DMS79 (cell line): ENCODE measurements at regions not wholly inside any gene's neighbourhood (a gene's known extent, or its start where the extent isn't known, plus 50 kb on each side); places are given as distances from the start of the nearest gene placed in this dataset.
"Not testable (repeated sequence)": the region's sequence is repeated elsewhere in the genome, so short reads cannot be mapped to it uniquely, and the experiment has no call there.

Experiments
- DNase-seq: peaks from one replicate; lab custom pipeline; 2025; lab: John Stamatoyannopoulos, UW

DNA sequence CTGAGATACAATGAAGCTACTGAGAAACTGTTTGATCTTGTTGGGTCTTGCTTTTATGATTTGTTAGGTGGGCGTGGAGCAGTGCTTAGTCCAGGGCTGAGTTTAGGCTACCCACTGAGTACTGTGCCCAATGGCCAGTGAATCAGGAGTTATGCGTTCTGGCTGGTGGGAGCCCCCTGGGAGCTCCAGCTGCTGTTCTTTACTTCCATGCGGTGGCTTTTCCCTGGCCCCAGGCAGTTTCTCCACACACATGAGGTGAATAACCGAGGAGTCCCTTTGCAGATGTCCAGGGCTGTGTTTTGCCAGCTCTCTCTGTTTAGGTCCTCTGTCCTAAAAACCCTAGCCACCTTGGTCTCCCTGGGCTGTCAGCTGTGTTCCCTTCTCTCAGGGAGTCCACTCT, 106.5 kb downstream of the KLF13 start:
- no peak for DNase-seq

DNA sequence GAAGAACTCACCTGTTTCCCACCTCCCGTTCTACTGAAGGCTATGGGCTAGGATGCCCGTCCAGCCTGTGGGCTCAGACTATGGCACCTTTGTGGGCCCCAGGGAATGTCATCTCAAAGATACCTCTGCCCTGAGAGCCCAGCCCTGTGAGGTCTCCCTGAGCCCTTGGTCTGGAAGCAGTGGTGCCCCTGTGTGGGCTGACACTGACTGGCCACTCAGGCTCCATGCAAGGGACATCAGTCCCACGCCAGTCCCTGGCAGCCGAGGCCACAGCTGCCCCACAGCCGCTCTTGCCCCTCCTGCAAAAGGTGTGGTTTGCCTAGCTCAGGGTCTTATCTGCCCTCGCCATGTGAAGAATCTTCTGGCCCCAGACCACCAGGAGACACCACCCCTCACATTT, 106.9 kb downstream of the KLF13 start:
- DNase-seq: no peak

DNA sequence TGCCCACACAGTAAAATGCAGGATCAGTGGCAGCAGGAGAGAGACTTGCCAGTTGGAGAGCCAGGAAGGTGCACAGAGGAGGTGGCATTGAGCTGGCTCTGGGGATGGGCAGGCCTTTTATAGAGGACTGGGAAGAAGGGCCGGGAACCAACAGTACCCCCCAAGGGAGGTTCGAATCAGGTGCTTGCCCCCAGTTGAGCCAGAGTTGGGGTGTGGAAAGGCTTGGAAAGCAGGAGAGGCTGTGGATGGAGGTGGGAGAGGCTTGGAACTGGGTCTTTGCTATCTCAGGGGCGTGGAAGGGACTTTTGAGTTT, 107.6 kb downstream of the KLF13 start:
- DNase-seq: no peak

DNA sequence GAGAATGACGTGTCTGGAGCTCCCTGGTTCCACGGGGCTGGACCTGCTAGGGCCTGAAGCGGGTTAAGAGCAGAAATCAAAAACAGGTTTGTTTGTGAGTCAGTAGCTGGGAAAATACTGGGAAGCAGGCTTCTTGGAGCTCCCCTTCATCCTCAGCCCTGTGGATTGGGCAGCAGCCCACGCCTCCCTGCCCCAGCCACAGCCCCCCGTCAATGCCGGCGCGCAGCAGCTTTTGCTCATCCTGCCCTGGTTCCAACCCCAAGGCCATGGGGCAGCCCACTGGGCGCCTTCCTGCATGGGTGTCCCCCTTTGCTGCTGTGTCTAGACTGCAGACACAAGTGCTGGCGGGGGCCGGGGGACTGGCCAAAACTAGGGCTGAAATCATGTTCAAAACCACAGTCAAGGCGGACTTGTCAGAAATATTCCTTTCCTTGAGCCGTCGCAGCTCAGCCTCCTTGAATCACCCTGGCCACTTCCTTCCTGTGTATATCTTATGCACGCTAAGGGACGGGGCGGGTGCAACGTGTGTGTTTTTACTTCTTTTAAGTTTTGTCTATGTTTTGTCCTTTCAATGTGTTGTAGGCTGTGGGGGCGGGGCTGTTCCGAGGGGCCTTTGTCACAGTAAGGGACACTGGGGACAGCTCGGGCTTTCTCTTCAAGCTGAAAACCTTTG, 108.1 kb downstream of the KLF13 start:
- DNase-seq: no peak

DNA sequence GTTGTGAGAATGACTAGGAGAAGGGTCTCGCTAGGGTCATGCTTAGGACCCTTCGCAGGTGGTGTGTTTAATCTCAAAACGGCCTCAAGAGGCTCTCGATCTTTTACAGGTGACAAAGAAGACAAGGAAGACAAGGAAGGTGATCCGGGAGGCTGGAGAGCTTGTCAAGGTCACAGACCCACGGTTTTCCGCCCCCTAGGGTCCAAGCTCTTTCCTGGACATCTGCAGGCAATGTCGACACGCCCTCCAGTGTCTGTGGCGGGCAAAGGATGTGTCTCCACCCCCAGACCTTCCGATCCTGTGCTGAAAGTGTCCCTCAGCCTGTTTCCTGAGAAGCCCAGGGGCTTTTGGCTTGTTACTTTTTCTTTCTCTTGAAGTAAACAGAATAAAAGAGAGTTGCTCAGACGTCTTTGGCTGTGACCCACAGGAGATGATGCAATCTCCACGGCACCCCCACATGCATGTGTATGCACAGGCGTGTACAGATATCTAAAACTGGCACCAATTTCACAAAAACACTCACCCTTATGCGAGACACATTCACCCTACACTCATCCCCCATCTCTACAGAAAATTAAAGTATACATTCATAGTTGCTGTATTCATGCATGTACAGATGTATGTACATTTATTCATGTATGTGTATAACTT, 108.8 kb downstream of the KLF13 start:
- no peak for DNase-seq

DNA sequence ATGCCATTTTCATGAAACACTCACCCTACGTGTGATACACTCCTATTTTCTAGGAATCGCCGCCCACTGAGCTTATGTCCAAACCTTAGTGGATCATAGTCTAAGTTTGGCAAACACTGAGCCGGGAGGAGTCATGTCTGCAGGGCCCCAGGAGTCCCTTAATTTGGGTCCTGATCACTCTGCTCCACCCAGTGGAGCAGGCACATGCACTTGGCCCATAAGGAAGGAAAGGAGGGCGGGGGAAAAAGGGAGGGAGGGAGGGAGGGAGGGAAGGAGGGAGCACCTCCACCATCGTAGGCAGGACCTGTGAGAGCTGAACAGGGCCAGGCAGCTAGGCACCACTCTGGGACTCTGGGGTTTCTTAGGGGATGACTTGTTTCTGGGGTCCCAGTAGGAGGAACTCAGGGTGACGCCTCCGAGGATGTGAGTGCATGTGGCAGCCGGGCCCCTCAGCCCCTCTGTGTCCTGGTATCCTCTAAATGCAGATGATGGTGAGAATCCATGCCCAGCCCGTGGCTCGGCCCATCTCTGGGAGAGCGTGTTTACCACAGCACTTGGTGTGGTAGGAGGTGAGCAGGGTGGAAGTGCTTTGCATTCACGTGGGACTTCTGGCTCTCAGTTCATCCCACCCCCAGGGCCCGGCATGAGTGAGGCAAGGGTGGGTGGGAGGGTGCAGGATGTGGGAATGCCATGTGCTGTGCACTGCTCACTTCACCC, 109.4 kb downstream of the KLF13 start:
- no peak for DNase-seq

DNA sequence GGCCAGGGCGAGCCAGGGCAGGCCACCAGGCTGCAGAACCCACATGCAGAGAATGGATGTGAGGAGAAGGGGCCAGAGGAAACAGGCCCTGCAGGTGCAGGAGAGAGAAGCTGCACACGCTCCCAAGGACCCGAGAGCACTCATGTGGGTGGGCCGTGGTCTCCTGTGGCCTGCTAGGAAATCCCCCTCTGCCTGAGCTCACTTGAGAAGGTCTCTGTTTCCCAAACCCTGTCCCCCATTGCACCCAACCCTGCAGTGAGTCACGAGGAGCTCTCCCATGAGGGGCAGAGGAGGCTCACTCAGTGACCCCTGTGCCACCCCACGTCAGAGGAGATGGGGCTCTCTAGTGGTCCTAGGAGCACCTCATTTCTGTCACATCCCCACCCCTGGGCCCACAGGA, 111.1 kb downstream of the KLF13 start:
- DNase-seq: no peak

DNA sequence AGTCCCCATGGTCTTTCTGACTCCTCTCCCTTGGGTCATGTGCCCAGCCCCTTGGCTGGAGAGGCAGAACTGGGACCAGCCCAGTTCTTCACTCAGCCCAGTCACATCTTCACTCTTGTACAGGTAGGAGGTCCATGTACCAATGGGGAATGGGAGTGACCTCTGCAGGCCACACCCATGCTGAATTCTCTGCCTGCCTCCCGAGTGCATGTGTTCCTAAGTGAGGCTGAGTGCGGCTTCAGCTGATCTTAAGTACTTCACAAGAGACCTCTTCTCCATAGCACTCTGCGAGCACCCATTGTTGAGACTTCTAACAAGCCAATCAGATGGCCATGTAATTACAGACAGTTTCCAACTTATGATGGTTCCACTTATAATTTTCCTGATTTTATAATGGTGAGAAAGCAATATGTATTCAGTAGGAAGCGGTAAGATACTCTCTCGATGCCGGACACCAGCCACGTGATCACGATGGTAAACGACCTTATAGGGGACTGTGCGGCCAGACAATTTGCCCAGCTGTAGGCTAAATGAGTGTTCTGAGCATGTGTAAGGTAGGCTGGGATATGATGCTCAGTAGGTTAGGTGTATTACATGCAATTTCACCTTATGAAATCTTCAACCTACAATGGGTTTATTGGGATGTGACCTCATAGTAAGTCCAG, 112.1 kb downstream of the KLF13 start:
- peak; percentile 39 for DNase-seq

DNA sequence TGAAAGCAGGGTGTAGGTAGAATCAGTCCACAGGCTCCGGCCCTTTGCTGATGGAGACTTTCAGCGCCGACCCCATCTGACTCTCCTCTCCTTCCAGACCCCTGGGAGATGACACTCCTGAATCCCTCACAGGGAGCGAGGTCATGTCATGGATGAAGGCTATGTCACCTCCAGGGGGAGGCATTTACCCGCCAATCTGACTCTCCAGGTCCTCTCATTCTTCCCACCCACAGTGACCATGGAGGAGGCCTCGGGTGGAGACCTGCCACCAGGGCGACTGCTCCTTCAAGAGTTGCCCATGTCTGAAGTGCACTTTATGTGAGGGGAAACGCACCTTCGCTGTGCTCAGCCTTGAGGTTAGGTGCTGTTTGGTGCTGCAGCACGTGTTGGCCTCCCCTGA, 112.7 kb downstream of the KLF13 start:
- no peak for DNase-seq

DNA sequence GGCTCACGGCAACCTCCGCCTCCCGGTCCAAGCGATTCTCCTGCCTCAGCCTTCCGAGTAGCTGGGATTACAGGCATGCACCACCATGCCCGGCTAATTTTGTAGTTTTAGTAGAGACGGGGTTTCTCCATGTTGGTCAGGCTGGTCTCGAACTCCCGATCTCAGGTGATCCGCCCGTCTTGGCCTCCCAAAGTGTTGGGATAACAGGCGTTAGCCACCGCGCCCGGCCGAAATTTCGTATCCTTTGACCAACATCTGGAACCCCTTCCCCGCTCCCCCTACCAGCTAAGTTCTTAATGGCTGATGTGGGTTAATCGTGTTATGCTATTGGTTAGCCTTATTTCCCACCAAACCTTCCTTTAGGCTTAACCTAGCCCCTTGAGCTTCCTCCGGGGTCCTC, 113.6 kb downstream of the KLF13 start:
- DNase-seq: not testable (repeated sequence)

DNA sequence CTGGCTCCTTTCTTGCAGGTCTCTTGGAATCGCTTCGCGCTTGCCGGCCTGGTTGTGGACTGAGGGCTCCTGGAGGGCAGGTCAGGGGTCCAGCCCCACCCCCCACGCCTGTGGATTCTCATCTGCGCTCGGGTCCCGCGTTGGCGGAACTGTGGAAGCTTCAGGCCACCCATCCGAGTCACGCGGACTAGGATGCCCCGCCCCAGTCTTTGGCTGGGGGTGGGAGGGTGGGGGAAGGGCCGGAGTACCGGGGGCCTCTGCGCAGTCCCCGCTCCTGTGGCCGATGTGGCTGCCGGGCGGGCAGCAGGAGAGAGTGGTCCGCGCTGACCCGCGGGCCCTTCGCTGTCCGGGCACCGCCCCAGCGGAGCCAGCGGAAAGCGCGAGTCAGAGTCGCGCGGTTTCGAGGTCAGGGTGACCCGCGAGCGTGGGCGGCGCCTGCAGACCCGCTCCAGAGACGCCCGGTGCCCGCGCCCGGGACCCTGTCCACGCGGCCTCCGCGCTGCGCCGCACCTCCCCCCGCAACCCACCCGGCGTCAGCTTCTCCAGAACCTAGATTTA, 114.2 kb downstream of the KLF13 start:
- no peak for DNase-seq

DNA sequence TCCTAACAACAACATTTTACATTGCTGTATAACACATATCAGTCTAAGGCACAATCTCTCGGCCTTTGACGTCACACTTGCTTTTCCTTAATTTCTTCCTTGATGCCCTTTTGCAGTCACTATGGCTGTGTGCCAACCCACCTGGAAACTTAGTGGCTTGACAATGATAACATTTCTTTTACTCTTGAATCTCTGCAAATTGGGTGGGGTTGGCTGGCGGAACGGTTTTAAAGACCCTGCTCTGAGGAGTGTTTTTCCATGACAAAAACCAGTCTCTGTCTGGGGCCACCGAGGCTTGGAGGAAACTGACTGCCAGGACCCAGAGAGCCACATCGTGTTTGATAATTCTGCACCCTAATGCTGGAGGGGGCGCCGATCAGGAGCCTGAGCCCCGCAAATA, 115.6 kb downstream of the KLF13 start:
- DNase-seq: no peak

DNA sequence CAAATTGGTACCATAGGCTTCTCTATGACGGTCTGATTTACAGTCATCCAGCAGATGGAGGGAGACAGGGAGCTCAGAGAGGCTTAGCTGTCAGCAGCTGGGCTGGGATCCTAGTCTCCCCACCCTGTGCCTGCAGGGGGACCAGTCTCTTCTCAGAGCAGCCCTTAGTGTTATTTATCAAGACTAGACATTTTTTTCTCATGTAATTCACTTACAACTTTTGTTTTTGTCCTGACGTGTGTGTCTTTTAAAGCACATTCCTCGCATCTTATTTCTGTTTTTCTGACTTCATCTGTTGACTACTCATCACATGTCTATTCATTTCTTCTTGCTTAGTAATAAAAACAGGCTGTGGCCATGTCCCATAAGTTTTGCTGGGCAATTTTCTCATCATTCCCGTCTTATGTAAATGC, 116.1 kb downstream of the KLF13 start:
- DNase-seq: no peak

DNA sequence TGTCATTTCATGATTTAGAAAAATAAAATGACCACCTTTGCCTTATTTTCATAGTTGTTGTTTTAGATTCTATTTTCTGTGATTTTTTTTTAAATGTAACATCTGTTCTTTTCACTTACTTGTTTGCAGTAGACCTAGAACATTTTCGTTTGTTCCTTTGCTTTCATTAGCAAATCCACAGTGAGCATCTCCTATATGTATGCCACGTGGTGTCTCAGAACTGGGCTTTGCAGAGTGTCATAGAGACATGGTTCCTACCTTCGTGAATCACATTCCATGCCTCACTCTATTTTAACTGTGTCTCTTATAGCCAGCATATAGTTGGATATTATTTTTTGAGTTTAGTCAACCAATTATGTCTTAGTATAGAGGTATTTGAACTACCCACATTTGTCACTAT, 118.2 kb downstream of the KLF13 start:
- no peak for DNase-seq

DNA sequence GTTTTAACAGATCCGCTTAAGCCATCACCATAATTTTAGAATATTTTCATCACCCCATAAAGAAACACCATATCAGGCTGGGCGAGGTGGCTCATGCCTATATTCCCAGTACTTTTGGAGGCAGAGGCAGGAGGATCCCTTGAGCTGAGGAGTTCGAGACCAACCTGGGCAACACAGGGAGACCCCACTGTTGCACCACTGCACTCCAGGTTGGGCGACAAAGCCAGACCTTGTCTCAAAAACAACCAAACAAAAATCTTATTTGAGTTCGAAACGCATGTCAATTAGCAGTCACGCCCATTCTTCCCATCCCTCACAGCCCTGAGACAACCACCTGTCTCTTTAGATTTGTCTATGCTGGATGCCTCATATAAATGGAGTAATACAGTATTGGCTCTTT, 119.9 kb downstream of the KLF13 start:
- DNase-seq: no peak

DNA sequence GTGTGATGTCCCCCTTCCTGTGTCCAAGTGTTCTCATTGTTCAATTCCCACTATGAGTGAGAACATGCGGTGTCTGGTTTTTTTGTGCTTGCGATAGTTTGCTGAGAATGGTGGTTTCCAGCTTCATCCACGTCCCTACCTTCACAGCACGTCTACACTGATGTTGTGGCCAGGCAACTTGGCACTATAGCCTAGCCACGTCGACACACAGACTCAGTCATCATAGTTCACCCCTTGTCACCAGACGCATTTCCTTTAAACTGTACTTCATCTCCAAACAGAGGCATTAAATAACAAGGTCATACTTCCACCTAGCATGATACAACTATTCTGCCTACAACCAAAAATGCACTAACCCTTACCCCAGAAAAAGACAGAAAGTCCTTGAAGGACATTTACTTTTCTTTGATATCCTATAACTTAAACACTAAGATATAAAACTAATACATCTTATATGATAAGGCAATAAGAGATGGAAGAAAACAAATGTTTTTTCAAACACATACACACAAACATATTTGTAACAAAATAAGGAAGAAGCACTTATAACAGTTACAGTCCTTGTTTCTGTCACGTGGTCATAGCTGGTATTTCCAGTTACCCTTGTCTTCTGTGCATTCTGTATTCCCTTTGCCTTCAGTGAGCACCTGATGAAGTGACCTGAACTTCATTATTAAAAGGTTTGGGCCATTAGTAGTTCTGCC, 121.4 kb downstream of the KLF13 start:
- no peak for DNase-seq

DNA sequence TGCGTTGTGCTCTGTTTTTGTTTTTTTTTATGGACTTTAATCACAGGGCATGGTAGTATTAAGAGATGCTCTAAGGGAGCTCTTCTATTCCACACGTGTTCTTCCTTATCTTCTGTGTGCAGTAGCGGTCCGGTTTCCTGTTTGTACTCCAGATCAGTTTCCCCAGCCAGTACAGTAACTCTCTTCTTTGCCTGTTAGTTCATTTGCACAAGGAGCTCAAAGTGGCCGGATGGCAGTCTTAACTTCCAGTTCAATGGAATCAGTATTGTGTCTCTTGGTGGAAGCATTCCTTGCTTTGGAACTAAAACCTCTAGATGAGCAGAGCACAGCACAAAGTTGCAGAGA, 122.0 kb downstream of the KLF13 start:
- DNase-seq: no peak

DNA sequence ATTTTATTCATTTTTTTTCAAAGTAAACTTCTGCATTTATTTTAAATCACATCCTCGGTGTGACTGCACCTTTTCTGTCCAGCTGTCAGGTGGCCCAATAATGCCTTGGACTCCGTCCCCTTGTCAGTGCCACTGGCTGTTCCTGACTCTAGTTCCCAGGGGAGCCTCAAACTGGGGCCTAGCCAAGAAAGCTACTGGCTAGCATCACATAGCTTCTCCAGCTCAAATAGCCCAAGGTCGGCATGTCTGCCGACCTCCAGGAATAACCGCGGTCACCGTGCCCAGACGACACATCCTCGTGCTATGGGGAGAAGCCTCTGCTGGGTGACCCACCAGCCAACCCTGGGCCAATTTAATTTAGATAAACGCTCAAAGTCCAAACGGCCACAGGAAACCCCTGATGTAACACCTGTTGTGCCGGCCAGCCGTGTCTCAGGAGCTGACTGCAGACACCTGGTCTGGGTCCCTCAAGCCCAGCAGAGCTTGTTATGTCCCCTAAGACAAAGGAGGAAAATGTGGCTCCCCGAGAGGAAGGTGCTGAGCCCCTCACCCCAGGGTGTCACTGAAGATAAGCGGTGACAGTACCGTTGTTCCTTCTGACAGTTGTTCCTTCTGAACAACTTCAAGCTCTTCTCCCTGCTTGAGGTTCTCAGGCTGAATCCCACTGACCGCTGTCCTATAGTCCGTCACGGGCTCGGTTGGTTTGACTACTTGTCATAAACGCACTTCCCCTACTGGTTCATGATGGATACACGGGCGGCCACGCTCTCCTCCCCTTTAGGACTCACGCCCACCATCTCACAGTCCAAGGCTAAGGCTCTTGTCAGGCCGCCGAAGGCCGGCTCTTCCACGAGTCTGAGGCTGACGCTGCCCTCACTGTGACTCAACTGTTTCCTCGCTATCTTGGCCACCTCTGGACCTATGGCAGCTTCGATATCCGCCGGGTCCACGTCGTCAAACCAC, 126.2 kb downstream of the KLF13 start:
- no peak for DNase-seq

DNA sequence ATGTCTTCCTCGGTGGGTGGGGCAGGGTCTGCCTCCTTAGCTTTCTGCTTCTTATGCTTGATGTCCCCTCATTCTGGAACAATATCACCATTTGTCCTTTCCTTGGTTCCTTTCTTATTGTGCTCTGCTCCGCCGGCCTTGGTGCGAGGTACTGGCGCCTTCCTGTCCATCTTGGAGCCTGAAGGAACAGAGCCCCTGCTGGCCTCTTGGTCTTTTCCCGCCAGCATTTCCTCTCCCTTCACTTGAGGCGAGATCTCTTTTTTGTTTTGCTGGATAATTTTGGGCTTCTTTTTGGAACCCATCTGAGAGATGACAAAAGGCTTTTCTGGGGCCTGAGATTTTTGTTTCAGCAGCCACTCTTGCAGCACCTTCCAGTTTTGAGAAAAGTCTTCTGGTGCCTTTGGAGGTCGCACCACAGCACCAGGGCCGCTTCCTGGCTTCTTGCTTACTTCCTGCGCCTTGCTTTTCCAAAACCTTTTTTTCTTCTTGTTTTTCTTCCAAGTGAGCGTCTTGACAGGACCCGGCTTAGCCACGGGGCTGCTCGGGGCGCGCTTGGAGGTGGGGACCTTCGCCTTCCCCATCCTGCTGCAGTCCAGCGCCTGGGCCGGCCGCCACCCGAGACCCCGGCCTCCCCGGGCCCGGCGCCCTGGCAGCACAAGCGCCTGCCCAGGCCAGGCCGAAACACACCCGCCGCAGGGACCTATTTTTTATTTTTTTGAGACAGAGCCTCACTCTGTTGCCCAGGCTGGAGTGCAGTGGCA, 127.1 kb downstream of the KLF13 start:
- no peak for DNase-seq

DNA sequence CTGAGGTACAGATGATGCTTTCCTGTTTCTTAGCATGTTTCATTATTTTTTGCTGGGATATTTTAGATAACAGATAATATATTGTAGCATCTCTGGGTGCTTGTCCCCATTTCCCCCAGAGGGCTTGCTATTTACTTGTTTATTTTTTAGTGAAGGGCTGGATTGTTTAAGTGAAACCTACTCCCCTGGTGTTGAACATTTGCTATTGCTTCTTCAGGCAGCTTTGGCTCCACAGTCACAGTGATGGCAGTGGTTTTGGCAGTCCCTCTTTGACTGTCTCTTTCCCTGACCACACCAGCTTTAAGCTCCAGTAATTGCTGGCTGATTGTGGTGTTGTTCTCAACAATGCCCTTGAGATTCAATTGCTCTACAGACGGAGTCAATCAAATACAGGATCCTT, 128.9 kb downstream of the KLF13 start:
- DNase-seq: no peak
